Inferior parietal cortex (tissue), 1 donor: ENCODE measurements at regions not wholly inside any gene's neighbourhood (a gene's known extent, or its start where the extent isn't known, plus 50 kb on each side); places are given as distances from the start of the nearest gene placed in this dataset.
A peak's percentile ranks its signal among the peaks of the same experiment; 100 is the strongest.

Source experiments
- DNase-seq: peaks from one replicate; pipeline ENCODE4 v3.0.0-alpha.2; 2016; ENCODE audit errors: extremely low spot score

GRCh38 chr21:27275294-27275927 is 308.5 kb upstream of the ADAMTS5 start:
- DNase-seq: peak; percentile 17

DNA sequence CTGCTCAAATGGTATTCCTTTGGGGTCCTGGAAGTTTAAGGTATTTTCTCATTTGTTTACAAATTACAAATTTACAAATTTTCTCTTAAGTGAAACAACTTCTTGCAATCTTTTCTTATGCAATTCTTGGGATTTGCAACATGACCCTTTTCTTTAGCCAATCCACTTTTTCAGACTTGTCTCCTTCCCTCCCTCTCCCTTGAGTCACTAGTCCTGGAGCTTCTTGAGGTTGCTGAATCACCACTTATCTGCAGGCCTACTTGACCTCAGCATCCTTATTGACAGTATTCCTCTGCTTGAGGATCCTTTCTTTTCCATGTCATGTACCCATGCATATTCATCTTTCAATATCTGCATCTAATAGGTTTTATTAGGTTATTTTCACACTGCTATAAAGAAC is 302.8 kb upstream of the ADAMTS5 start:
- DNase-seq: no peak

DNA sequence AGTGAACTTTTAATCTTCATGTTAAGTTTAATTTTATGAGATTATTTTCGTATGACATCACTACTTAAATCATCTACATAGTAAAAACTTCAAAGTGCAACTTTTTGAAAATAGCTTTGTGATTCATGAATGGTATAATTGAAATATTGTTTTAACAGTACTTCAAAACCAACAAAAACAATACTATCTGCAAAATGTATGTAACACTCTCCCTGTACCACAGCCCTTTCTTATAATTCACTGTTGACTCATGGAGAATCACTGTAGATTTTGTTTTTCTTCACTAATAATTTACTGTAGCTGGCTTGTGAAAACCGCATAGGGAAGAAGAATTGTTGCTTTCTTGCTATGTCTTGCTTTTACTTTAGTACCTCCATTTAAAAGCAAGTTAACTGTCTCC is 301.4 kb upstream of the ADAMTS5 start:
- DNase-seq: no peak

DNA sequence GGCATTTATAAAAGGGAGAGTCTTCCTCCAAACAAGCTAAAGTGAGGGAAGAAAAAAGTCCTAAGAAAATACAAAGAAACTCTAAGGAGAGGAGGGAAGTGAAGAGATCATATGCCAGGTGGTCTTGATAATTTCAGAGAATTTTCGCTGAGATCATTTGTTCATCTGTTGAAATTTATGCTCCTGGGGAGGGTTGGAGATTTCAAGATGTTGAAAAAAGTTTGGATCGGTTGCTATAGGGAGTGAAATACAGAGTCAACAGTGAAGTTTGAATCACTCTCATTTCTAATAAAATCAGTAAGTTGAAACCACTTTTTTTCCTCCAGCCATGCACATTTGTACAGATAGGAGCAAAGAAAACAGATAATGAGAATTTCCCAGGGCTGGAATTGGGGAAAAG is 299.1 kb upstream of the ADAMTS5 start:
- no peak for DNase-seq

DNA sequence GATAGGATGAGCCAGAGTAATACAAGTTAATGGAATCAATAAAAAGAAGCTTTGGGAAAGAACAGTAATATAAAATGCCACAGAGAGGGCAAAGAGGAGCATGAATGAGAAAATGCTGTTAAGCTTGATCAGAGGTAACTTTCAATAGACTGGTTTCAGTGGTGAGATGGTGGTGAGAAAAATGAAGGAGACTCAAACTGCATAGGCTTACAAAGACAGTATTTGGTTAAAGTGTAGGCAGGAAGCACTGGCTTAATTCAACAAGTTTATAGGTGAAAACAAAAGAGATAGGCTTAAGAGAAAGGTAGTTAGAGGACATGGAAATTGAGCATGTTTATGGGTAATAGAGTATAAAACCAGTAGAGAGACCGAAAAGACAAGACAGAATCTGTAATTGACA is 298.6 kb upstream of the ADAMTS5 start:
- DNase-seq: no peak

- DNase-seq: no peak
Measured at GRCh38 chr21:27261676-27262075, 294.8 kb upstream of the ADAMTS5 start.

- no peak for DNase-seq
Measured at GRCh38 chr21:27260728-27261127, 293.8 kb upstream of the ADAMTS5 start.

- DNase-seq: no peak
Measured at GRCh38 chr21:27258742-27259448, 292.0 kb upstream of the ADAMTS5 start.

- DNase-seq: no peak
Measured at GRCh38 chr21:27257908-27258556, 291.1 kb upstream of the ADAMTS5 start.

DNA sequence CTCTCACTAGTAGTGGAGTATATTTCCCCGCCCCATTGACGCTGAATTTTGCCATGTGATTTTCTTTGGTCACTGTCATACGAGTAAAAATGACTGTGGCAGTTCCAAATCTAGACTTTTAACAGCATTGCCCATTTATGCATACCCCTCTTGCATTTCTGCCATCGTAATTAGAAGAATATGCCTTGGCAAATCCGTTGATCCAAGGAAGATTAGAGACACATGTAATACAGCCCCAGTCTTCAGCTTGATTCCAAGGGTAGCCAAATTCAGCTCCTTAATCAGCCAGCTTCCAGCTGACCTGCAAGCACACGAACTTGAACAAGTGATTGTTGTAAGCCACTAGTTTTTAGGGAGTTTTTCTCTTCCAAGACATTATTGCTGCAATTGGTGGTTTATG is 290.3 kb upstream of the ADAMTS5 start:
- no peak for DNase-seq

DNA sequence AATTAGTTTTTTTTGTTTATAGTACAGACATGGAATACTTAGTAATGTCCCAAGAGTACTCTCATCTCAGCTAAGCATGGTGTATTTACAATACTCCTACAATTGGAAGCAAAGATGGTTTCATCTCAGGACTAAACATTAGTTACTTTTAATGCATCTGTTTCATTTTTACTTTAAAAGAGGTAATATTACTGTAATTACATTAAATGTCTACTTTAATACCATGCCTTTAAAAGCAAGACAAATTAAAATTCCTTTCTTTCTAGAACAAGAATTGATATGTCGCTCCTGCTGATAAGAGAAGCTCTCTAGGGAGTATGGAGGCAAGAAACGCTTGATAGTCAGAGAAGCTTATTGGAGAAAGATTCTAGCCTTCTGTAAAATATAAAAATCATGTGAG is 284.9 kb upstream of the ADAMTS5 start:
- no peak for DNase-seq

- no peak for DNase-seq
Measured at GRCh38 chr21:27250366-27250765, 283.5 kb upstream of the ADAMTS5 start.

GRCh38 chr21:27248814-27249213 is 281.9 kb upstream of the ADAMTS5 start:
- no peak for DNase-seq

DNA sequence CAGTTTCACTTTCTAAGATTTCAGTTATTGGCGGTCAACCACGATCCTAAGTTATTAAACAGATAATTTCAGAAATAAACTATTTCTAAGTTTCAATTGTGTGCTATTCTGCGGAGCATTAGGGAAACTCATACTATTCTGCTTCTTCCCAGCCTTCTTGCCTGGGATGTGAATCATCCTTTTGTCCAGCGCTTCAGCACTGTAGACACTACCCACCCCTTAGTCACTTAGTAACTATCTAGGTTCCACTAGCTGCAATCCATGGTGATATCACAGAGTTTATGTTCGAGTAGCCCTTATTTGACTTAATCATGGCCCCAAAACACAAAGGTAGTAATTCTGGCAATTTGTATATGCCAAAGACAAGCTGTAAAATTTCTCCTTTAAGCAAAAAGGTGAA is 279.9 kb upstream of the ADAMTS5 start:
- DNase-seq: no peak

DNA sequence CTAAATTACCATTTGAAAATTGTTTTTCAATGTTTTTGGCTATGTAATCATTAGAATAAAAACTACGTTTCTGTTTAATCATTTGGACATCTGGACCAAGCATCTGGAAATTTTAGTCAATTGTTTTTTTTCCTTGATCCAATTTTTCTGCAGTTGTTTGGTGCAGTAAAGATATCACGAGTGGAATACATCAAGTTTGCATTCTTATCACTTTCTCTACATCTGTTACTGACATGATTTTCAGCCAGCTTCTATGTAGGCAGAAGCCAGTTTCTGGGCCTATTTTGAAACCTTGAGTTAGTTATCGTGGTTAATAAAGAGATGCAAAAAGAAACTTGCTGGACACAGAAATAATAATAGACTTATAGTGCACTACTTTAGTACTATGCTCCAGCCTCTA is 277.9 kb upstream of the ADAMTS5 start:
- DNase-seq: no peak

GRCh38 chr21:27244352-27244751 is 277.5 kb upstream of the ADAMTS5 start:
- DNase-seq: no peak

GRCh38 chr21:27240839-27241238 is 274.0 kb upstream of the ADAMTS5 start:
- DNase-seq: no peak

GRCh38 chr21:27233514-27234115 is 266.7 kb upstream of the ADAMTS5 start:
- DNase-seq: no peak

- DNase-seq: no peak
Measured at GRCh38 chr21:27225940-27226339, 259.1 kb upstream of the ADAMTS5 start.

DNA sequence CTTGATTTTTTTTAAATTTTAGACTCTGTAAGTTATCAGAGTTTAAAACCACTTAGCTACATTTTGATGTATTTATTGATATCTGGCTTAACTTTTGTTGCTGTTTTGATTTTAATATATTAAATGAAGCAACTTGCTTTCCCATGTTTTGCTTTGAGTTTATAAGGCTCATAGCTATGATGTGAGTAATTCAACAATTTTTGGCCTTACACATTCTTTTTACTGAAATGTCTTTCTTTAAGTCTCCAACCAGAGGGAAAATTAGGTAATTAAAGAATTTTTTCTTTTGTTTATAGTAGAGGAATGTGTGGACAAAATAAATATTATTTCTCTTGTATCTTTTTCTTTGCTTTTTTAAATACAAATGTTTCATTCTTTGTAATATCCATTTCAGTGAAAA is 258.3 kb upstream of the ADAMTS5 start:
- no peak for DNase-seq

- DNase-seq: no peak
Measured at GRCh38 chr21:27224169-27224568, 257.3 kb upstream of the ADAMTS5 start.

DNA sequence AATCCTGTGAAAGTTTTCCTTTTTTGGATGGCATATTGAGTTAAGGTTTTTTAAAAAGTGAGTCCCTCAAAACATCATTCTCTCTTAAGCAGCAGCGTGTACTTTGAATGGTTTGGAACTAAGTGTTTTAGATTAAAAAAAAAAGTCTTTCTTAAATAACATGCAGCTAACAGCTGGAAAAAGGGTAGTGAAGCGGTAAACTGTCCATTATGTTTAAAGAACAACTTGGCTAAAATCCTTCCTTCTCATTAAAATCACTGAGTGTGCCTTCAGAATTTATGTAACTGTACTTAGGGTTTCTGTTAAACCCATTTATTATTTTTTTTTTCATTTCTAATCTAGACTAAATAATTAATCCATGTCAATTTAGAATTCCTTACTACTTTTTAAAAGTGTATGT is 254.2 kb upstream of the ADAMTS5 start:
- no peak for DNase-seq

DNA sequence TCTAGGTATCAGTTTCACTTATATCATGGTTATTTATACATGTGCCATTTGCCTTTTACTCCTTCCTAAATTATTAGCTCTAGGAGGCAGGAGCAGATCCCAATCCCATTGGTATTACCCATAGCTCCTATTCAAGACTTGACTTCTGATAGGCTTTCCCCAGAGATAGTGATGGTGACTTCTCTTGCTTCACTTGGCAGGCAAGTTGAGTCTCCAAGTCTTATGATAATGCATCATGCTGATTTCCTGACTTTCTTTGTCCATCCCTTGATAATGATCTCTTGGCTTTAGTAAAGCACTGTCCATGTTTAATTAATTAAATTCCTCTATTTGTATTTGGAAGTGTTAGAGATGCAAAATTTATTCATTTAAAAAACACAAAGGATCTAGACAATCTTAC is 253.5 kb upstream of the ADAMTS5 start:
- no peak for DNase-seq
